Transverse colon (tissue), 3 donors: ENCODE measurements at regions not wholly inside any gene's neighbourhood (a gene's known extent, or its start where the extent isn't known, plus 50 kb on each side); places are given as distances from the start of the nearest gene placed in this dataset.

Experiments
- CTCF ChIP-seq, 5 experiments: fragments of 200-600 bp in 3 of 5; fragments of 450-650 bp in 2 of 5; sonication (generic) in 3 of 5; IDR thresholded peaks; 1 replicate in 2 of 5; 2 replicates in 3 of 5; pipeline ENCODE4 v1.5.1; 2016 to 2017; ENCODE audit warnings: antibody characterized with exemption in 5 of 5, inconsistent platforms in 3 of 5, mild to moderate bottlenecking in 2 of 5, moderate library complexity in 1 of 5
- EP300 ChIP-seq: sonication (generic); formaldehyde crosslinking; IDR thresholded peaks from one replicate; pipeline ENCODE4 v1.6.1; 2017; ENCODE audit warnings: antibody characterized with exemption, low read depth
- POLR2A ChIP-seq: fragments of 450-650 bp; IDR thresholded peaks from one replicate; pipeline ENCODE4 v1.6.1; 2016; ENCODE audit warnings: antibody characterized with exemption, mild to moderate bottlenecking, moderate library complexity

- TF ChIP-seq CTCF (IDR thresholded peaks at IDR 0.05) (no peak), EP300 (no peak), POLR2A (no peak)
These were observed 67.6 kb upstream of the BASP1 start for GRCh38 chr5:17149786-17150185.
